AG09319 (cell line): ENCODE measurements at regions not wholly inside any gene's neighbourhood (a gene's known extent, or its start where the extent isn't known, plus 50 kb on each side); places are given as distances from the start of the nearest gene placed in this dataset.

Experiments
- DNase-seq: peaks from one replicate; pipeline ENCODE4 v3.0.0-alpha.2; 2010; ENCODE audit warnings: low read depth; ENCODE audit errors: extremely low read depth
- TF ChIP-seq, protein P1 (sequence below): IDR thresholded peaks from 2 replicates; pipeline ENCODE4 v1.5.1; 2011; ENCODE audit warnings: low read depth, mild to moderate bottlenecking, inconsistent platforms, low read length, moderate library complexity

DNA sequence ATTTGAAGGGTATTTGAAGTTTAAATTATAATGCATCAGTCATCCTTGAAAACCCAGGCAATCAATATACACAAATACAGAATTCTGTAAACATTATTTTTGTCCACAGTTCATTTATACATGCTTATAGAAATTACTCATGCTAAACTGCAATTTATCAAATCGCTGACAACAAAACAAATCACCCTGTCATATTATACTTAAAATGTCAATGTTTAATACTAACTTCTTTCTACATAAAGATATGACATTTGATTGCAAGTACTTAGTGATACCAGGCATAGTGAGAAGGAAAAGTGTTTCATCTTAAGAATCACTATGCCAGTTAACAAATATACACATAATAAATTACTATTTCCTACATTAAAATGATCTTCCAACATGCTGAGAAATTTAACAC lies 232.0 kb downstream of the PCDH20 start:
- TF ChIP-seq, protein P1, sequence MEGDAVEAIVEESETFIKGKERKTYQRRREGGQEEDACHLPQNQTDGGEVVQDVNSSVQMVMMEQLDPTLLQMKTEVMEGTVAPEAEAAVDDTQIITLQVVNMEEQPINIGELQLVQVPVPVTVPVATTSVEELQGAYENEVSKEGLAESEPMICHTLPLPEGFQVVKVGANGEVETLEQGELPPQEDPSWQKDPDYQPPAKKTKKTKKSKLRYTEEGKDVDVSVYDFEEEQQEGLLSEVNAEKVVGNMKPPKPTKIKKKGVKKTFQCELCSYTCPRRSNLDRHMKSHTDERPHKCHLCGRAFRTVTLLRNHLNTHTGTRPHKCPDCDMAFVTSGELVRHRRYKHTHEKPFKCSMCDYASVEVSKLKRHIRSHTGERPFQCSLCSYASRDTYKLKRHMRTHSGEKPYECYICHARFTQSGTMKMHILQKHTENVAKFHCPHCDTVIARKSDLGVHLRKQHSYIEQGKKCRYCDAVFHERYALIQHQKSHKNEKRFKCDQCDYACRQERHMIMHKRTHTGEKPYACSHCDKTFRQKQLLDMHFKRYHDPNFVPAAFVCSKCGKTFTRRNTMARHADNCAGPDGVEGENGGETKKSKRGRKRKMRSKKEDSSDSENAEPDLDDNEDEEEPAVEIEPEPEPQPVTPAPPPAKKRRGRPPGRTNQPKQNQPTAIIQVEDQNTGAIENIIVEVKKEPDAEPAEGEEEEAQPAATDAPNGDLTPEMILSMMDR, result no peak

DNA sequence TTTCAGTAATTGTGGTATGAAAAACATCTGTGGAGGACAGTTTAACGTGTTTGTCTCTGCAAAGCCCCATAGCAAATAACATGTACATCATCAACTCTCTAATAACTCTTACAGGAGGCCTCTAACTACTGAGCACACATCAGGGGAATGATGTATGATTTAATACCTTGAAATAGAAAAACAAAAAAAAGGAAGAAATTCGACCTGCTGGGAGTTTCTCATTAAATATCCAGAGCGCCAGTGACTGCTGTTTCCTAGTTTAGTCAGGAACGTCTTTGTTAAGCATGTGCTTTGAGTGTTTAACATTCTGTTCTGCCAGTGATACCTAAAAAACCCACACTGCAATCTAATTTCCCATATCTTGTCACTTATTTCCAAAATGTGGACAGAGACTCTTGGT lies 235.4 kb downstream of the PCDH20 start:
- TF ChIP-seq, protein P1, result no peak

More for the DNA sequence above, 232.0 kb downstream of the PCDH20 start:
- DNase-seq, result no peak

DNA sequence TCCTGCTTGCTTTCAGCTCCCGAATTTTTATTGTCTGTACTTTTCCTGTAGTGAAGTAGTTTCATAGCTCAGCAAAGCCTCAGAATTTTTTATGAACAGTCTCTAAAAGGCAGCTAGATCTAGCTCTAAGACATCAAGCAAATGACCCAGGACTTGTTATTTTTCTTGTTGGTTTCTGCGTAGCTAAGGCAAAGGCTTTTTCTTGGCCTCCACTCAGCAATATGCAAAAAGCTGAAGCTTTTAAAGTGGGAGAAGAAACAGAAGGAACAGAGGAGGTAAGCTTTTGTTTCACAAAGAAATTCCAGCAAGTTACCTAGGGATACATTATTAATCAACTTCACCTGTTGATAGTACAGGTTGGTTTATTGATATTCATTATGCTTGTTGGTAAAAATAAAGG lies 235.9 kb downstream of the PCDH20 start:
- no peak for DNase-seq
- TF ChIP-seq, protein P1, result no peak

More for the DNA sequence above, 235.4 kb downstream of the PCDH20 start:
- DNase-seq, result no peak

DNA sequence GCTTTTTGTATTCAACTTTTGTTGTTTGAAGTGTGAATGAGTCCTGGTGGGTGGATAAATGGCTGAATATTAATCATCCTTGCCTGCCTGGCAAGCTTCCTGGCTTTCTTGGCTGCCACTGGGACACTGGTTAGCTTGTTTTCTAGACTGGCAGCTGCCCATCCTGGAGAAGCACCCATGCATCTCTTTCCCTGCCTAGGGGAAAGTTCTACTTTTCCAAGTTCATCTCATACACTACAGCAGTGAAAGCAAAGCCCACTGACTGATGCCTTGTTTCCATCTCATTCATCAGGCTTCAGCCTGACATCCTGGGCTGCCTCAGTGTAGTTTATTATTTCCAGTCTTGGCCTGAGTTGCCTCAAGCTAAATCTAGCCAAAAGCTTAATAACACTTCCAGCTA lies 244.8 kb downstream of the PCDH20 start:
- DNase-seq, result no peak
- TF ChIP-seq, protein P1, result no peak

DNA sequence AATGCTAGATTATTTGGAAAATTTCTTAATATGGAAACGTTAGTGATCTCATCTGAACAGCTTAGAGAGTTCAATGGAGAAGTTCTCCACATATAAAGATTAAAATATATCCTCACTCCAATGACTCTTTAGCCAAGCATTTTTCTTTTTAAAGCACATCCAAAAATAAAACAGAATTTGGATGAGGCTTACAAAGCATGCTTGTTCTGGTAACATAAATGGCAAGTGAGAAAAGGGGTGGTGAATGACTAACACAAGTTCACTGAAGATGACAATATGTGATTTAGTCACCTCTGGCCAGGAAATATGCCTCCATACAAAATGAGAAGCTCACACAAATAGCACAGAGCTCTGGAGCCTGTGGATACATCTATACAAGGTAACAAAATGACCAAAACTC lies 253.0 kb downstream of the PCDH20 start:
- TF ChIP-seq, protein P1, result no peak
- no peak for DNase-seq

DNA sequence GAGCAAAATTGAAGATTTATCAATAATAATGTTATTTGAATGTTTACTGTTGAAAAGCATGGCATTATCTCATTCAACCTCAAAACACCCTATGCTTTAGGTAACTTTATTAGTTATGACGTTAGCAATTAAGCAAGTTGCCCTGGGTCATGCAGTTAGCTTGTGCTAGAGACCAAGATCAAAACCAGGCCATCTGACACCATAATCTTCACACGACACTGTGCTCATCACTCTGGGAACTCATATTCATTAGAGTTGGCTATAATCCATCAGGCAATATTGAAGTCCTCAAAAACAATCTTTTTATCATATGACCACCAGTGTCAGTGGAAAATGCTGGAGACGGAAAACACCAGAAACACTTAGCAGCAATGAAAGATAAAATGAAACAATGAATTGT lies 253.5 kb downstream of the PCDH20 start:
- no peak for DNase-seq
- TF ChIP-seq, protein P1, result no peak

DNA sequence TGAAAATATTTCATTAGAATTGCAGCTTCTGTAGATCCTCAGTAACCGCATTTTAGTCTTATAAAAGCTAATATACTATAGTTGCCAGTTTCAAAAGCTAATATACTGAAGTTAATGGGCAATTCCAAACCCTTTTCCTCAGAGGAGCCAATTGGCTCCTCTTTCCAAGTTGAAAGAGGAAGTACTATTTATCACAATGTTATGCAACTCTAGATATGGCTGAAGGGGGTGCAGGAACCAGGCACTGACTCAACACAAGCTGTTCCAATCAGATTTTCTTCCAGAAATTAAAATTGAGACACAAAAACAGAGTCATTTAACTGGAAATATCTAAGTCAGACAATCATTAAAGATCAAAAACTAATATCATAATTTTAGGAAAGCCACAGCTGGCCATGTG lies 258.9 kb downstream of the PCDH20 start:
- TF ChIP-seq, protein P1, result no peak
- DNase-seq, result no peak

DNA sequence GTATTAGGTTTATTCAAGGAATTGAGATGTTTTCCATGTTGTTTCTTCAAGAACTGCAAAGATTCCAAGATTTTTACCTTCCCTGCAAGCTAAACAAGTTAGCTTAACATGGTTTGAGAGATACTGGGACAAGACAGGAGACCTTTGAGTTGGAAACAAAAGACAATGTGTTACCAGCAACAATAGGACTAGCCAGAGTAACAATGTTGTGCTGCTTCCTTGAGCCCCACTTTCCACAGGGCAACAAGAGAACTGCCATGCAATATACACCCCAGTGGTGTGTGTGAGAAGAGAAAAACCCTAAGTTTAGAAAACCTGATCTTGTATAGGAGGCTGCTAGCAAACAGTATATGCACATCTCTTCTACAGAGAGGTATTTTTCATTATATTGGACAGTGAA lies 264.6 kb downstream of the PCDH20 start:
- TF ChIP-seq, protein P1, result no peak
- no peak for DNase-seq
